ENCODE measurements at regions not wholly inside any gene's neighbourhood (a gene's known extent, or its start where the extent isn't known, plus 50 kb on each side); places are given as distances from the start of the nearest gene placed in this dataset.

- no peaks in the 10 kb centered on the region for H3K27me3 ChIP-seq
- H3K27ac ChIP-seq, result no peak overlapping the region
- DNase-seq, result no peak
- no peaks in the 10 kb centered on the region for H3K9me3 ChIP-seq (replicated peaks)
- no peaks in the 10 kb centered on the region for H3K4me1 ChIP-seq
- H3K4me3 ChIP-seq, result no peak overlapping the region
- no peaks in the 10 kb centered on the region for H3K36me3 ChIP-seq
Measured at GRCh38 chr13:74778087-74778486, 643.9 kb upstream of the KLF12 start.

GRCh38 chr13:74774264-74774663 is 640.1 kb upstream of the KLF12 start:
- no peak overlapping the region for H3K4me3 ChIP-seq
- H3K36me3 ChIP-seq, result no peaks in the 10 kb centered on the region
- H3K27me3 ChIP-seq, result no peaks in the 10 kb centered on the region
- H3K9me3 ChIP-seq (replicated peaks), result no peaks in the 10 kb centered on the region
- no peaks in the 10 kb centered on the region for H3K4me1 ChIP-seq
- DNase-seq, result no peak
- no peak overlapping the region for H3K27ac ChIP-seq

GRCh38 chr13:74773248-74773647 is 639.0 kb upstream of the KLF12 start:
- no peak for DNase-seq

GRCh38 chr13:74771964-74772363 is 637.8 kb upstream of the KLF12 start:
- Histone ChIP-seq H3K36me3 (no peaks in the 10 kb centered on the region), H3K9me3 (replicated peaks) (no peaks in the 10 kb centered on the region), H3K27ac (no peak overlapping the region), H3K4me1 (peaks cover 9% of the 10 kb centered on the region), H3K27me3 (no peaks in the 10 kb centered on the region), H3K4me3 (no peak overlapping the region)
- DNase-seq, result no peak

More at GRCh38 chr13:74773248-74773647, 639.0 kb upstream of the KLF12 start:
- Histone ChIP-seq H3K4me1 (peaks cover 7% of the 10 kb centered on the region), H3K9me3 (replicated peaks) (no peaks in the 10 kb centered on the region), H3K4me3 (no peak overlapping the region), H3K36me3 (no peaks in the 10 kb centered on the region), H3K27me3 (no peaks in the 10 kb centered on the region), H3K27ac (no peak overlapping the region)

GRCh38 chr13:74770361-74770760 is 636.2 kb upstream of the KLF12 start:
- DNase-seq, result no peak
- Histone ChIP-seq H3K4me1 (peaks cover 9% of the 10 kb centered on the region), H3K27ac (no peak overlapping the region), H3K4me3 (no peak overlapping the region), H3K36me3 (no peaks in the 10 kb centered on the region), H3K27me3 (no peaks in the 10 kb centered on the region), H3K9me3 (replicated peaks) (no peaks in the 10 kb centered on the region)

GRCh38 chr13:74769333-74769732 is 635.1 kb upstream of the KLF12 start:
- Histone ChIP-seq H3K4me3 (no peak overlapping the region), H3K27ac (no peak overlapping the region), H3K36me3 (no peaks in the 10 kb centered on the region), H3K27me3 (no peaks in the 10 kb centered on the region), H3K4me1 (peaks cover 9% of the 10 kb centered on the region), H3K9me3 (replicated peaks) (no peaks in the 10 kb centered on the region)
- DNase-seq, result no peak

- Histone ChIP-seq H3K4me3 (no peak overlapping the region), H3K9me3 (replicated peaks) (no peaks in the 10 kb centered on the region), H3K36me3 (no peaks in the 10 kb centered on the region), H3K27me3 (no peaks in the 10 kb centered on the region), H3K4me1 (peaks cover 9% of the 10 kb centered on the region), H3K27ac (no peak overlapping the region)
- DNase-seq, result peak; percentile 3 to 51
Measured at GRCh38 chr13:74768521-74769085, 634.4 kb upstream of the KLF12 start.

- H3K27ac ChIP-seq, result no peak overlapping the region
- no peaks in the 10 kb centered on the region for H3K9me3 ChIP-seq (replicated peaks)
- peaks cover 9% of the 10 kb centered on the region for H3K4me1 ChIP-seq
- no peak for DNase-seq
- H3K4me3 ChIP-seq, result no peak overlapping the region
- no peaks in the 10 kb centered on the region for H3K27me3 ChIP-seq
- H3K36me3 ChIP-seq, result no peaks in the 10 kb centered on the region
Measured at GRCh38 chr13:74767050-74767449, 632.8 kb upstream of the KLF12 start.

- no peaks in the 10 kb centered on the region for H3K36me3 ChIP-seq
Measured at GRCh38 chr13:74765955-74766354, 631.8 kb upstream of the KLF12 start.

GRCh38 chr13:74761801-74762757 is 627.9 kb upstream of the KLF12 start:
- Histone ChIP-seq H3K27me3 (no peaks in the 10 kb centered on the region), H3K9me3 (replicated peaks) (no peaks in the 10 kb centered on the region), H3K4me3 (no peak overlapping the region), H3K4me1 (no peaks in the 10 kb centered on the region), H3K27ac (no peak overlapping the region), H3K36me3 (no peaks in the 10 kb centered on the region)
- DNase-seq, result no peak

More at GRCh38 chr13:74765955-74766354, 631.8 kb upstream of the KLF12 start:
- no peaks in the 10 kb centered on the region for H3K27me3 ChIP-seq
- DNase-seq, result no peak
- H3K4me1 ChIP-seq, result peaks cover 9% of the 10 kb centered on the region
- no peak overlapping the region for H3K4me3 ChIP-seq
- no peaks in the 10 kb centered on the region for H3K9me3 ChIP-seq (replicated peaks)
- H3K27ac ChIP-seq, result no peak overlapping the region

- H3K4me1 ChIP-seq, result no peaks in the 10 kb centered on the region
- no peak for DNase-seq
- no peaks in the 10 kb centered on the region for H3K9me3 ChIP-seq (replicated peaks)
- no peak overlapping the region for H3K4me3 ChIP-seq
- no peaks in the 10 kb centered on the region for H3K36me3 ChIP-seq
- no peaks in the 10 kb centered on the region for H3K27me3 ChIP-seq
- no peak overlapping the region for H3K27ac ChIP-seq
Measured at GRCh38 chr13:74758188-74758587, 624.0 kb upstream of the KLF12 start.

- DNase-seq, result no peak
- Histone ChIP-seq H3K27me3 (no peaks in the 10 kb centered on the region), H3K36me3 (no peaks in the 10 kb centered on the region), H3K9me3 (replicated peaks) (no peaks in the 10 kb centered on the region), H3K4me1 (peaks cover 3% of the 10 kb centered on the region; the same call in 1 of the 2 replicates), H3K4me3 (no peak overlapping the region), H3K27ac (no peak overlapping the region)
Measured at GRCh38 chr13:74755065-74755464, 620.9 kb upstream of the KLF12 start.

GRCh38 chr13:74751739-74752138 is 617.5 kb upstream of the KLF12 start:
- Histone ChIP-seq H3K4me3 (no peak overlapping the region), H3K9me3 (replicated peaks) (no peaks in the 10 kb centered on the region), H3K4me1 (peaks cover 3% of the 10 kb centered on the region; the same call in 1 of the 2 replicates), H3K36me3 (no peaks in the 10 kb centered on the region), H3K27ac (no peak overlapping the region), H3K27me3 (no peaks in the 10 kb centered on the region)
- DNase-seq, result peak; percentile 60 to 80

- Histone ChIP-seq H3K4me3 (no peak overlapping the region), H3K4me1 (peaks cover 6% of the 10 kb centered on the region), H3K27me3 (no peaks in the 10 kb centered on the region), H3K9me3 (replicated peaks) (no peaks in the 10 kb centered on the region), H3K36me3 (no peaks in the 10 kb centered on the region), H3K27ac (no peak overlapping the region)
- DNase-seq, result peak; percentile 51 to 67
Measured at GRCh38 chr13:74747186-74747955, 613.2 kb upstream of the KLF12 start.

GRCh38 chr13:74743992-74744391 is 609.8 kb upstream of the KLF12 start:
- peak in 1 of 2 experiments; percentile 24 for DNase-seq
- no peak overlapping the region for H3K4me3 ChIP-seq
- H3K27me3 ChIP-seq, result no peaks in the 10 kb centered on the region
- H3K36me3 ChIP-seq, result no peaks in the 10 kb centered on the region
- no peaks in the 10 kb centered on the region for H3K9me3 ChIP-seq (replicated peaks)
- no peak overlapping the region for H3K27ac ChIP-seq
- peaks cover 3% of the 10 kb centered on the region; the same call in 1 of the 2 replicates for H3K4me1 ChIP-seq

Measured in SJCRH30 (cell line).